ENCODE measurements at regions not wholly inside any gene's neighbourhood (a gene's known extent, or its start where the extent isn't known, plus 50 kb on each side); places are given as distances from the start of the nearest gene placed in this dataset.

GRCh38 chr1:212205006-212205405 lies 80.2 kb upstream of the PPP2R5A start:
- TF ChIP-seq, protein P1, sequence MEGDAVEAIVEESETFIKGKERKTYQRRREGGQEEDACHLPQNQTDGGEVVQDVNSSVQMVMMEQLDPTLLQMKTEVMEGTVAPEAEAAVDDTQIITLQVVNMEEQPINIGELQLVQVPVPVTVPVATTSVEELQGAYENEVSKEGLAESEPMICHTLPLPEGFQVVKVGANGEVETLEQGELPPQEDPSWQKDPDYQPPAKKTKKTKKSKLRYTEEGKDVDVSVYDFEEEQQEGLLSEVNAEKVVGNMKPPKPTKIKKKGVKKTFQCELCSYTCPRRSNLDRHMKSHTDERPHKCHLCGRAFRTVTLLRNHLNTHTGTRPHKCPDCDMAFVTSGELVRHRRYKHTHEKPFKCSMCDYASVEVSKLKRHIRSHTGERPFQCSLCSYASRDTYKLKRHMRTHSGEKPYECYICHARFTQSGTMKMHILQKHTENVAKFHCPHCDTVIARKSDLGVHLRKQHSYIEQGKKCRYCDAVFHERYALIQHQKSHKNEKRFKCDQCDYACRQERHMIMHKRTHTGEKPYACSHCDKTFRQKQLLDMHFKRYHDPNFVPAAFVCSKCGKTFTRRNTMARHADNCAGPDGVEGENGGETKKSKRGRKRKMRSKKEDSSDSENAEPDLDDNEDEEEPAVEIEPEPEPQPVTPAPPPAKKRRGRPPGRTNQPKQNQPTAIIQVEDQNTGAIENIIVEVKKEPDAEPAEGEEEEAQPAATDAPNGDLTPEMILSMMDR (IDR thresholded peaks at IDR 0.05), result no peak
- TF ChIP-seq POLR2A (IDR thresholded peaks at IDR 0.05), result no peak
